ENCODE measurements at regions not wholly inside any gene's neighbourhood (a gene's known extent, or its start where the extent isn't known, plus 50 kb on each side); places are given as distances from the start of the nearest gene placed in this dataset.

- CTCF ChIA-PET (ENCODE audit: partially characterized antibody) = no interaction called here
- Histone ChIP-seq H3K27me3 (replicated peaks in 1 of 4; ENCODE audit: control insufficient read depth in 3 of 4, extremely low read depth in 1 of 4, insufficient read depth in 3 of 4, low read length in 3 of 4) (no peaks in the 10 kb centered on the region; a peak in 2 of 7 replicates), H2AK5ac (ENCODE audit: low read depth, low read length) (no peak overlapping the region), H3K9ac (replicated peaks in 1 of 4; ENCODE audit: extremely low read depth in 1 of 4, low read depth in 3 of 4, low read length in 3 of 4) (no peak overlapping the region), H2BK15ac (ENCODE audit: low read length) (no peak overlapping the region), H3K18ac (ENCODE audit: extremely low read depth, low read length) (no peak overlapping the region), H3K79me1 (ENCODE audit: low read depth, low read length) (no peaks in the 10 kb centered on the region), H2BK12ac (ENCODE audit: low read depth, low read length) (no peak overlapping the region), H3K4me2 (ENCODE audit: insufficient read depth in 1 of 2, low read depth in 2 of 2, low read length in 2 of 2) (no peak overlapping the region), H3K9me3 (ENCODE audit: insufficient read depth in 2 of 2, low read depth in 1 of 2, low read length in 1 of 2) (no peaks in the 10 kb centered on the region), H2BK5ac (ENCODE audit: low read depth, low read length) (no peak overlapping the region), H3K23ac (ENCODE audit: insufficient read length) (no peak overlapping the region), H3K27ac (ENCODE audit: low read depth, low read length) (no peak overlapping the region), H4K91ac (replicated peaks; ENCODE audit: insufficient read length, low read length) (no peak overlapping the region), H3K36me3 (ENCODE audit: control insufficient read depth in 2 of 4, insufficient read depth in 4 of 4, low read length in 3 of 4) (no peaks in the 10 kb centered on the region), H3K4ac (replicated peaks; ENCODE audit: insufficient read length, low read depth, low read length) (no peak overlapping the region), H2AFZ (ENCODE audit: low read length) (no peak overlapping the region), H4K5ac (ENCODE audit: insufficient read length, low read depth, low read length) (no peak overlapping the region), H3K14ac (ENCODE audit: insufficient read length) (no peak overlapping the region), H2BK20ac (ENCODE audit: low read length) (no peak overlapping the region), H4K8ac (ENCODE audit: extremely low read depth, insufficient read depth, low read length) (no peak overlapping the region), H3K23me2 (ENCODE audit: low read depth, low read length) (no peaks in the 10 kb centered on the region), H3K56ac (replicated peaks; ENCODE audit: insufficient read length, low read depth, low read length) (no peak overlapping the region), H4K20me1 (replicated peaks in 1 of 2; ENCODE audit: control insufficient read depth in 1 of 2, insufficient read depth in 2 of 2, low read length in 2 of 2) (no peaks in the 10 kb centered on the region), H3K79me2 (ENCODE audit: control insufficient read depth in 1 of 2, insufficient read depth in 2 of 2, low read length in 2 of 2) (no peaks in the 10 kb centered on the region), H2BK120ac (replicated peaks; ENCODE audit: low read depth, low read length) (no peak overlapping the region), H3K4me3 (ENCODE audit: extremely low read depth in 1 of 4, insufficient read depth in 2 of 4, low read depth in 3 of 4, low read length in 4 of 4) (no peak overlapping the region), H3K4me1 (replicated peaks in 1 of 4; ENCODE audit: control insufficient read depth in 3 of 4, insufficient read depth in 4 of 4, low read length in 3 of 4) (no peaks in the 10 kb centered on the region)
- 82% methylated on average over 3 of the region's 3 CpGs; no CpG with 5 or more reads in 1 of the 2 experiments for WGBS, 2 experiments (ENCODE audit: extremely low coverage in 1 of 2, insufficient coverage in 1 of 2, insufficient read length in 1 of 2, insufficient replicate concordance in 2 of 2, low coverage in 1 of 2, low lambda C conversion rate in 2 of 2, missing lambda C conversion rate in 1 of 2)
- no peak for DNase-seq (ENCODE audit: low read depth in 1 of 2, low spot score in 2 of 2)
- TF ChIP-seq NANOG (IDR thresholded peaks at IDR 0.05; ENCODE audit: insufficient read depth, low read depth, low read length, poor library complexity, severe bottlenecking) (no peak), JUN (IDR thresholded peaks at IDR 0.05; ENCODE audit: low read depth, low read length) (no peak), EGR1 (IDR thresholded peaks at IDR 0.05; ENCODE audit: borderline replicate concordance, low read depth, low read length) (no peak), KDM4A (IDR thresholded peaks at IDR 0.05; ENCODE audit: low read depth, low read length, severe bottlenecking) (no peak), SP1 (IDR thresholded peaks at IDR 0.05; ENCODE audit: low read depth, low read length) (no peak), SP2 (IDR thresholded peaks at IDR 0.05; ENCODE audit: low read length) (no peak), PHF8 (conservative IDR thresholded peaks at IDR 0.05; ENCODE audit: low read depth, low read length) (no peak), CBX5 (IDR thresholded peaks at IDR 0.05; ENCODE audit: low read depth, low read length) (no peak)
- FAIRE-seq = no peak
- POLR2A ChIA-PET (ENCODE audit: partially characterized antibody) = no interaction called here
Measured at GRCh38 chr20:58109918-58110635, 118.4 kb downstream of the ANKRD60 start.

All from H1 (cell line).